ENCODE measurements at regions not wholly inside any gene's neighbourhood (a gene's known extent, or its start where the extent isn't known, plus 50 kb on each side); places are given as distances from the start of the nearest gene placed in this dataset.

- TF ChIP-seq CTCF (IDR thresholded peaks at IDR 0.05 in 4 of 5, conservative IDR thresholded peaks at IDR 0.05 in 1 of 5) (no peak), POLR2A (IDR thresholded peaks at IDR 0.05) (no peak)
Observed at GRCh38 chr1:199138061-199138460, 499.2 kb downstream of the PTPRC start.

Data from gastrocnemius medialis (tissue), 4 donors.